ENCODE measurements at regions not wholly inside any gene's neighbourhood (a gene's known extent, or its start where the extent isn't known, plus 50 kb on each side); places are given as distances from the start of the nearest gene placed in this dataset.

- H3K4me1 ChIP-seq (ENCODE audit: control insufficient read depth, insufficient read depth, low read length), result peaks cover 18% of the 10 kb centered on the region
- H3K36me3 ChIP-seq (ENCODE audit: control insufficient read depth in 2 of 2, insufficient read depth in 2 of 2, low read length in 1 of 2), result no peaks in the 10 kb centered on the region
- intact Hi-C loops (cut with micrococcal nuclease; ENCODE audit: unreplicated experiment) (no loop called here), in situ Hi-C loops (cut with MboI) (no loop called here)
- no TSS peak for BruUV-seq (replicated peaks)
- DNase-seq (ENCODE audit: low read depth, low spot score), result no peak
- H3K27me3 ChIP-seq (replicated peaks in 1 of 2; ENCODE audit: control insufficient read depth in 2 of 2, insufficient read depth in 2 of 2, low read length in 1 of 2), result peaks cover 0 to 2% of the 10 kb centered on the region in 2 experiments; a peak in 3 of 4 replicates
- H4K20me1 ChIP-seq (ENCODE audit: control insufficient read depth, insufficient read depth), result no peaks in the 10 kb centered on the region
- 36% methylated on average over 6 of the region's 6 CpGs for WGBS (ENCODE audit: insufficient coverage, insufficient replicate concordance, low lambda C conversion rate, missing lambda C conversion rate)
- no peak overlapping the region for H3K4me3 ChIP-seq
- no peaks in the 10 kb centered on the region for H3K9me3 ChIP-seq (replicated peaks; ENCODE audit: control insufficient read depth, insufficient read depth, low read length)
- no peak for FAIRE-seq
- H3K4me2 ChIP-seq (ENCODE audit: control insufficient read depth, insufficient read depth), result no peak overlapping the region
- H2AFZ ChIP-seq (ENCODE audit: control insufficient read depth, low read depth, low read length), result no peak overlapping the region
- ATAC-seq, result no peak
- ChIA-PET POLR2A (no interaction called here), SMC1A (ENCODE audit: uncharacterized antibody, unreplicated experiment) (interaction anchor here (1.5 kb wide), 1 partner anchor 31 kb away, joined by 3 read pairs; no protein-coding TSS in a partner anchor), CTCF (no interaction called here), RAD21 (ENCODE audit: unreplicated experiment) (no interaction called here)
- no peaks in the 10 kb centered on the region for H3K79me2 ChIP-seq (ENCODE audit: control insufficient read depth, insufficient read depth, low read length)
- no peak overlapping the region for H3K27ac ChIP-seq (ENCODE audit: control insufficient read depth, insufficient read depth)
- no peak overlapping the region for H3K9ac ChIP-seq (ENCODE audit: control insufficient read depth, insufficient read depth, low read length)
- TF ChIP-seq IKZF2 (IDR thresholded peaks at IDR 0.05), result no peak
- no peak for TF ChIP-seq BRCA1 (IDR thresholded peaks at IDR 0.05; ENCODE audit: low read depth, low read length)
- no peak for TF ChIP-seq FOXK2 (IDR thresholded peaks at IDR 0.05)
These were observed 54.1 kb downstream of the GADD45G start for GRCh38 chr9:89658931-89659330.

DNA sequence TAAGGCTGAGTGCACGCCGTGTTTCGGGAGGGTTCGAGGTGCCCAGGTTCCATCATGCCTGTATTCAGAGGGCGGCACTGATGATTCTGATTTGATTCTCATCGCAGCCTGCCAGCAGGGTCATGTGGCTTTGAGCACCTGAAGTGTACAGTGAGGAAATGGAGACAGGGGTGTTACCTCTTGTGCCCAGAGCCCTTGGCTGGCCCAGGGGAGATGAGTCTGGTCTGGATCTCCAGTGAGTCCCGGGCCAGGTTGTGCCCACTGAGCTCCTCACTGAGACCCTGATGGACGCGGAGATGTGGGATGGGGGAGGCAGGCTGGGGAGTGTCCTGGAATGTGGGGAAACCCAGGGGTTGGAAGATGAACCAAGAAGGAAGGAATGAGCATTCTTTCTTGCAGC, 54.7 kb downstream of the GADD45G start:
- no peak overlapping the region for H3K4me3 ChIP-seq
- H3K9me3 ChIP-seq (replicated peaks; ENCODE audit: control insufficient read depth, insufficient read depth, low read length), result no peaks in the 10 kb centered on the region
- no peak overlapping the region for H2AFZ ChIP-seq (ENCODE audit: control insufficient read depth, low read depth, low read length)
- H3K27me3 ChIP-seq (replicated peaks in 1 of 2; ENCODE audit: control insufficient read depth in 2 of 2, insufficient read depth in 2 of 2, low read length in 1 of 2), result peaks cover 0 to 2% of the 10 kb centered on the region in 2 experiments; a peak in 3 of 4 replicates
- no TSS peak for BruUV-seq (replicated peaks)
- in situ Hi-C loops (cut with MboI) (no loop called here), intact Hi-C loops (cut with micrococcal nuclease; ENCODE audit: unreplicated experiment) (no loop called here)
- CTCF ChIA-PET, result no interaction called here
- H3K79me2 ChIP-seq (ENCODE audit: control insufficient read depth, insufficient read depth, low read length), result no peaks in the 10 kb centered on the region
- POLR2A ChIA-PET, result no interaction called here
- no peaks in the 10 kb centered on the region for H4K20me1 ChIP-seq (ENCODE audit: control insufficient read depth, insufficient read depth)
- RAD21 ChIA-PET (ENCODE audit: unreplicated experiment), result no interaction called here
- SMC1A ChIA-PET (ENCODE audit: uncharacterized antibody, unreplicated experiment), result interaction anchor here (1.5 kb wide), 1 partner anchor 31 kb away, joined by 3 read pairs; no protein-coding TSS in a partner anchor
- H3K36me3 ChIP-seq (ENCODE audit: control insufficient read depth in 2 of 2, insufficient read depth in 2 of 2, low read length in 1 of 2), result no peaks in the 10 kb centered on the region
- no peak for ATAC-seq
- H3K4me2 ChIP-seq (ENCODE audit: control insufficient read depth, insufficient read depth), result no peak overlapping the region
- H3K9ac ChIP-seq (ENCODE audit: control insufficient read depth, insufficient read depth, low read length), result no peak overlapping the region
- no peak for FAIRE-seq
- DNase-seq (ENCODE audit: low read depth, low spot score), result no peak
- no peak overlapping the region for H3K27ac ChIP-seq (ENCODE audit: control insufficient read depth, insufficient read depth)
- H3K4me1 ChIP-seq (ENCODE audit: control insufficient read depth, insufficient read depth, low read length), result peaks cover 18% of the 10 kb centered on the region
- WGBS (ENCODE audit: insufficient coverage, insufficient replicate concordance, low lambda C conversion rate, missing lambda C conversion rate), result 37% methylated on average over 9 of the region's 9 CpGs
- TF ChIP-seq PBX3 (IDR thresholded peaks at IDR 0.05; ENCODE audit: insufficient replicate concordance, low read depth, low read length), result no peak
- no peak for TF ChIP-seq SREBF1 (IDR thresholded peaks at IDR 0.05; ENCODE audit: low read length)
- no peak for TF ChIP-seq SMAD5 (IDR thresholded peaks at IDR 0.05; ENCODE audit: low read depth)
- no peak for TF ChIP-seq MEF2B (IDR thresholded peaks at IDR 0.05; ENCODE audit: partially characterized antibody, poor library complexity, severe bottlenecking)
- TF ChIP-seq NBN (IDR thresholded peaks at IDR 0.05), result no peak
- TF ChIP-seq, protein P1, sequence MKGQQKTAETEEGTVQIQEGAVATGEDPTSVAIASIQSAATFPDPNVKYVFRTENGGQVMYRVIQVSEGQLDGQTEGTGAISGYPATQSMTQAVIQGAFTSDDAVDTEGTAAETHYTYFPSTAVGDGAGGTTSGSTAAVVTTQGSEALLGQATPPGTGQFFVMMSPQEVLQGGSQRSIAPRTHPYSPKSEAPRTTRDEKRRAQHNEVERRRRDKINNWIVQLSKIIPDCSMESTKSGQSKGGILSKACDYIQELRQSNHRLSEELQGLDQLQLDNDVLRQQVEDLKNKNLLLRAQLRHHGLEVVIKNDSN (IDR thresholded peaks at IDR 0.05; ENCODE audit: borderline replicate concordance, extremely low read length, insufficient read depth, low read depth, low read length), result no peak
- no peak for TF ChIP-seq HCFC1 (IDR thresholded peaks at IDR 0.05; ENCODE audit: low read length)
- TF ChIP-seq KDM1A (IDR thresholded peaks at IDR 0.05; ENCODE audit: borderline replicate concordance), result no peak
- TF ChIP-seq SIN3A (IDR thresholded peaks at IDR 0.05; ENCODE audit: low read depth, low read length), result no peak
- TF ChIP-seq BHLHE40 (IDR thresholded peaks at IDR 0.05; ENCODE audit: borderline replicate concordance in 1 of 2, low read depth in 2 of 2, low read length in 1 of 2), result no peak
- no peak for TF ChIP-seq KAT2A (conservative IDR thresholded peaks at IDR 0.05; ENCODE audit: control insufficient read depth, low read depth, low read length)
- TF ChIP-seq NRF1 (conservative IDR thresholded peaks at IDR 0.05; ENCODE audit: low read depth, low read length), result no peak
- TF ChIP-seq IRF3 (IDR thresholded peaks at IDR 0.05), result no peak
